RWPE1 (cell line): ENCODE measurements at regions not wholly inside any gene's neighbourhood (a gene's known extent, or its start where the extent isn't known, plus 50 kb on each side); places are given as distances from the start of the nearest gene placed in this dataset.

ENCODE experiments used
- CTCF ChIA-PET: fragments of 350-600 bp; sonication (Branson Sonifier 250); formaldehyde crosslinking; extraction: SDS; loops from one replicate; lab custom pipeline; 2021; lab: Yijun Ruan, JAX
- POLR2A ChIA-PET: fragments of 400-600 bp; formaldehyde crosslinking; extraction: SDS; loops from one replicate; lab custom pipeline; 2020; ENCODE audit warnings: antibody characterized with exemption; ENCODE audit not compliant: low non-redundant PET; lab: Yijun Ruan, JAX
- DNase-seq: peaks from one replicate; pipeline ENCODE4 v3.0.0; 2012; ENCODE audit warnings: low spot score
- H3K27ac ChIP-seq: fragments of 450-650 bp; 2 replicates; pipeline ENCODE4 v1.5.1; 2017
- TF ChIP-seq, protein P1 (sequence below): fragments of 450-650 bp; conservative IDR thresholded peaks from 2 replicates; pipeline ENCODE4 v1.5.1; 2017; ENCODE audit warnings: low read depth, mild to moderate bottlenecking

DNA sequence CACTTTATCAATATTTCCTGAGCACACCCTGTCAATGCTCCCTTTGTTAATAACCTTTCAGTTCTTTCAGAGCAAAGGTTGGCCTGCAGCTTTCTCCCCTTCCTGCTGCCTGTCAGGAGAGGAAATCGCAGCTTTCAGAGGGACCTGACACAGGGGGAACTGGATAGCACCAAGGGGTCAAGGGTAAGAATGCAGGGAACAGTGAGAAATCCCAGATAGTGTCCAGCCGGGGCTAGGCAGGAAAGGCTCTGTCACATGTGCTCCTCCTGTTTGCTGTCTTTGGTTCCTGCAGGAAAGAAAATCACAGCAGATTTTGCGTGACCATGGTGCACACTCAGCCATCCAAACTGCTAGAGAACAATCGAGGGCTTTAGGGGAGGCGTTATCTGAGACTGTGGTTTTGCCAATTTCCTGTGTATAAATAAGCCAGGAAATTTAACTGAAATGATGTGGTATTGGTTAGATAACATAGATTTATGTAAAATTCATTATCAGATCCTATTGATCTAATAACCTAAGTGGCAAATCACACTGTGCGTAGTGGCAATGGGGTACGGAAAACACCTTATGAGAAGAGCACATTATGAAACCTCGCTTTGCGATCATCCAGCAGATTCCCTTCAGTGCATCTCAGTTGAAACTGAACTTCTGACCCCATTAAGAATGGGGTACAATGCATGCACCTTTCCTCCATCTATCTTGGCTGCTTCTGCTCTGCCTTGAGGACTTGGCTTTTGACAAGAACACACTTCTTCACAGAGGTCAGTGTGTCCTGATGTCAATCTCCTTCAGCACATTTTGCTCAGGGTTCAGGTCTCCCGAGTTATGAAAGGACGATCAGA lies 178.0 kb downstream of the ICOS start:
- CTCF ChIA-PET: no interaction called here
- POLR2A ChIA-PET: no interaction called here
- TF ChIP-seq, protein P1, sequence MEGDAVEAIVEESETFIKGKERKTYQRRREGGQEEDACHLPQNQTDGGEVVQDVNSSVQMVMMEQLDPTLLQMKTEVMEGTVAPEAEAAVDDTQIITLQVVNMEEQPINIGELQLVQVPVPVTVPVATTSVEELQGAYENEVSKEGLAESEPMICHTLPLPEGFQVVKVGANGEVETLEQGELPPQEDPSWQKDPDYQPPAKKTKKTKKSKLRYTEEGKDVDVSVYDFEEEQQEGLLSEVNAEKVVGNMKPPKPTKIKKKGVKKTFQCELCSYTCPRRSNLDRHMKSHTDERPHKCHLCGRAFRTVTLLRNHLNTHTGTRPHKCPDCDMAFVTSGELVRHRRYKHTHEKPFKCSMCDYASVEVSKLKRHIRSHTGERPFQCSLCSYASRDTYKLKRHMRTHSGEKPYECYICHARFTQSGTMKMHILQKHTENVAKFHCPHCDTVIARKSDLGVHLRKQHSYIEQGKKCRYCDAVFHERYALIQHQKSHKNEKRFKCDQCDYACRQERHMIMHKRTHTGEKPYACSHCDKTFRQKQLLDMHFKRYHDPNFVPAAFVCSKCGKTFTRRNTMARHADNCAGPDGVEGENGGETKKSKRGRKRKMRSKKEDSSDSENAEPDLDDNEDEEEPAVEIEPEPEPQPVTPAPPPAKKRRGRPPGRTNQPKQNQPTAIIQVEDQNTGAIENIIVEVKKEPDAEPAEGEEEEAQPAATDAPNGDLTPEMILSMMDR: no peak

DNA sequence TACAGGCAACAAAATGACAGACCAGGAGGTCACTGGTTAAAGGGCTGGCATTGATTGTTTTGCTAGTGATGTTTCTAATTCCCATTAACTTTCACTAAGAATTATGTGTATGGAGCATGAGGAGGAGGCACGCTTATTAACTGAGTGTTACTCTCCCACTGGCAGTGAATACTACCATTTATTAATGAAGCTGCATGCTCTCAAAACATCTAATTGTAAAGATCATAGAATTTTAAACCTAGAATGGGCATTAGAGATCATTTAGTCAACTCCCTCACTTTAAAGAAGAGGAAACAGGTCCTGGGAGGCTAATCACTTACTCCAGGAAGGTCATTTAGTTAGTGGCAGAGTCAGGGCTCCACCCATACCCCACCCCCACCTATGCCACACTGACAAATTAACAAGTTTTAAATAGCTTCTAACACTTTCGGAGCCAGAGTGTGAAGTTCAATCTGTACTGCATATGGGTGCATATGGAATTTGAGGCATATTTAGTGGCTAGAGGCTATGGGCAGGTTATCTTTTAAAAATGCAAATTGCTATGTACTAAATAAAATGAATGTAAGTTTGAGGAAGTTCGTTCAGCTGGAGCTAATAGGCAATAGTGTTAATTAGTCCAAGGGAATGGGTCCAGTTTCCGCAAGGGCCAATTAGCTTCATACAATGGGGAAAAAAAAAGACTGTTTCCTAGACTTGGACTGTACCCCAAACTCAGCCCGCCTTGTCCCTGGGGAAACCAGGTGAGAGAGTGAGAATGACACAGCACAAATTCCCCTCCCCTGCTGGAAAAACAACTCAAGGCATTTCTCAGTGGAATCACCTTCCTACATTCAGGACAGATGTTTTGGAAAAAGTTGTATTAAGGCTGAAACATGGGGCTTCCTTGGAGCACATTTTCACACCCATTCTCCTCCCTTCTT lies 178.8 kb downstream of the ICOS start:
- TF ChIP-seq, protein P1: no peak
- ChIA-PET POLR2A (no interaction called here), CTCF (no interaction called here)
- no peak for DNase-seq
- H3K27ac ChIP-seq: no peak overlapping the region

More for the DNA sequence above, 178.0 kb downstream of the ICOS start:
- DNase-seq: no peak
- H3K27ac ChIP-seq: no peak overlapping the region

DNA sequence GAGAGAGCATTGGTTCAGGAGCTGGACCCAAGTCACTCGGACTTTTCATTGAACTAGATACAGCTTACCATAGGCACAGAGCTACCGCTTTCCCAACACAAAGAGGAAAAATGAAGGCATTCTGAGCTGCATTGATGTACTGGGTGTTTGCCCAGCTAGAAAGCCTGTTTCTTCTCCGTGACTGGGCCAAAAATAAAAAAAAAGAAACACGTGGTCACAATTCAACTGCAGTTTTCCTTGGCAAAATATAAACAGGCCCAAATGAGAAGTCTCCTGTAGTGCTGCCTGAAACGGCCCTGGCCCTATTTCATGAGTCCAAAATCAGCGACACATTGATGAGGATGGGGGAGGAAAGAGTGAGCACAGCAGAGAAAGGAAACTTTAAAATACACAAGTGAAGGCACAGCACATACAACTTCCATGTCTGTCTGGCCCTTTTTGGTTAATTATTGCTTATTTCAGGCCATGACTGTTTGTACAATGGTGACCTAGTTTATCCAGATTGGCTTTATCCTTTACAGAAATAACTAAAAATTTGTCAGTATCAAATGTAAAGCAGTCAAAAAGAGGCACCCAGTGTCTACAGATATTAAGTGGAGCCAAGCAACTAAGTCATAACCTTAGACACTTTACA lies 179.7 kb downstream of the ICOS start:
- H3K27ac ChIP-seq: no peak overlapping the region
- POLR2A ChIA-PET: no interaction called here
- CTCF ChIA-PET: no interaction called here
- DNase-seq: no peak
- TF ChIP-seq, protein P1: no peak

DNA sequence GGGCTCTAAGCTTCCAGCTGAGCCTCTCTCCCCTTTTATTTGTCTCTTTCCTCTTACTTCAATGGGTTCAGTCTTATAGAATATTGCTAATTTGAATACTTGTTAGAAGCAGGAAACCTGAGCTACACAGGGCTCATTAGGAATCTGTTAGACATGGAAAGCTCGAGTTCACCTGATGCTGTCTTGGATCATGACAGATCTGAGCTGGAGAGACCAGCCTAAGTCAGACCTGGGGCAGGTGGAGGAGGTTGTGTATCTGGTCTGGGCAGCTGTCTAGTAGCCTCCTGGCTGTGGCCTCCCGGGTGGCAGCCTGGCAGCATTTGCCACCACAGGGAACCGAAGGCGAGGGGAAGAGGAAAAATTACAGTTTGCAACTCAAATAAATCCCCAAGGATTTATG lies 185.9 kb downstream of the ICOS start:
- DNase-seq: no peak
- TF ChIP-seq, protein P1: no peak
- ChIA-PET CTCF (no interaction called here), POLR2A (no interaction called here)
- H3K27ac ChIP-seq: no peak overlapping the region

DNA sequence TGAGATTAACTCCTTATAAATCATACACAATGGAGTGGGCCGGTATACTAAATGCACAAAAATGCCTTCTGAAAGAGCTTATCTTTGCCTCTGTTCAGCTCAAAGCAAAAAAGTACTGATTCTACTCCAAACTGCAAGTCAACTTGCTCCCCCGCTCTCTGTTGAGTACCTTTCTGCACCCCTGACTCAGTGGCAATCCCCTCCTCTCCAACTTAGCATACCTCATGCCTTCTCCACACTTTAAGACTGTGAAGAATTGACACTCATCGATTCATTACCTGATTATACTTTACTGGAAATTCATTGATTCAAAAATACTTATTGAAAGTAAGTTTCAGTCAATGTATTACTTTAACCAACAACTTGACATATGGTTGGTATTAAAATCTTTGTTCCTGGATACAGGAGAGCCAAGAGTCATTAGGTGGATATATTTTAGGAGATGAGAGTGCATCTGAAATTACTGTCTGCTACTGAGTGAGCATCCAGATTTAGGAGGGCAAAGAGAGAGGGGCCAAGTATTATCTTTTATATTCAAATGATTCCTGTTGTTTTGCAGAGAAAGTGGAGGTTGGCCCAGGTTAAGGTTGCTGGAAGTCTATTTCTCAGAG lies 187.7 kb downstream of the ICOS start:
- CTCF ChIA-PET: interaction anchor here (0.6 to 0.7 kb wide), 2 partner anchors 12 to 21 kb away, joined by 3 to 7 read pairs; no protein-coding TSS in a partner anchor
- TF ChIP-seq, protein P1: no peak
- H3K27ac ChIP-seq: no peak overlapping the region
- DNase-seq: no peak
- POLR2A ChIA-PET: no interaction called here
